ENCODE measurements at regions not wholly inside any gene's neighbourhood (a gene's known extent, or its start where the extent isn't known, plus 50 kb on each side); places are given as distances from the start of the nearest gene placed in this dataset.
"Not testable (repeated sequence)": the region's sequence is repeated elsewhere in the genome, so short reads cannot be mapped to it uniquely, and the experiment has no call there.

GRCh38 chr3:187812496-187812895 lies 67.2 kb upstream of the BCL6 start:
- H3K27me3 ChIP-seq (ENCODE audit: low read depth) = no peaks in the 10 kb centered on the region
- intact Hi-C loops (cut with micrococcal nuclease) = no loop called here
- TF ChIP-seq, protein P1, sequence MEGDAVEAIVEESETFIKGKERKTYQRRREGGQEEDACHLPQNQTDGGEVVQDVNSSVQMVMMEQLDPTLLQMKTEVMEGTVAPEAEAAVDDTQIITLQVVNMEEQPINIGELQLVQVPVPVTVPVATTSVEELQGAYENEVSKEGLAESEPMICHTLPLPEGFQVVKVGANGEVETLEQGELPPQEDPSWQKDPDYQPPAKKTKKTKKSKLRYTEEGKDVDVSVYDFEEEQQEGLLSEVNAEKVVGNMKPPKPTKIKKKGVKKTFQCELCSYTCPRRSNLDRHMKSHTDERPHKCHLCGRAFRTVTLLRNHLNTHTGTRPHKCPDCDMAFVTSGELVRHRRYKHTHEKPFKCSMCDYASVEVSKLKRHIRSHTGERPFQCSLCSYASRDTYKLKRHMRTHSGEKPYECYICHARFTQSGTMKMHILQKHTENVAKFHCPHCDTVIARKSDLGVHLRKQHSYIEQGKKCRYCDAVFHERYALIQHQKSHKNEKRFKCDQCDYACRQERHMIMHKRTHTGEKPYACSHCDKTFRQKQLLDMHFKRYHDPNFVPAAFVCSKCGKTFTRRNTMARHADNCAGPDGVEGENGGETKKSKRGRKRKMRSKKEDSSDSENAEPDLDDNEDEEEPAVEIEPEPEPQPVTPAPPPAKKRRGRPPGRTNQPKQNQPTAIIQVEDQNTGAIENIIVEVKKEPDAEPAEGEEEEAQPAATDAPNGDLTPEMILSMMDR (IDR thresholded peaks at IDR 0.05; ENCODE audit: borderline replicate concordance) = no peak
- no peaks in the 10 kb centered on the region for H3K9me3 ChIP-seq (replicated peaks)
- no peak overlapping the region for H3K27ac ChIP-seq (replicated peaks)
- H3K4me3 ChIP-seq = no peak overlapping the region
- no peaks in the 10 kb centered on the region for H3K4me1 ChIP-seq
- no peaks in the 10 kb centered on the region for H3K36me3 ChIP-seq
- no peak for DNase-seq

- intact Hi-C loops (cut with micrococcal nuclease) = no loop called here
- TF ChIP-seq, protein P1 (IDR thresholded peaks at IDR 0.05; ENCODE audit: borderline replicate concordance) = no peak
- Histone ChIP-seq H3K36me3 (no peaks in the 10 kb centered on the region), H3K4me1 (no peaks in the 10 kb centered on the region), H3K9me3 (replicated peaks) (no peaks in the 10 kb centered on the region), H3K4me3 (no peak overlapping the region), H3K27me3 (ENCODE audit: low read depth) (no peaks in the 10 kb centered on the region), H3K27ac (replicated peaks) (no peak overlapping the region)
- DNase-seq = no peak
Measured at GRCh38 chr3:187813198-187813597, 67.9 kb upstream of the BCL6 start.

DNA sequence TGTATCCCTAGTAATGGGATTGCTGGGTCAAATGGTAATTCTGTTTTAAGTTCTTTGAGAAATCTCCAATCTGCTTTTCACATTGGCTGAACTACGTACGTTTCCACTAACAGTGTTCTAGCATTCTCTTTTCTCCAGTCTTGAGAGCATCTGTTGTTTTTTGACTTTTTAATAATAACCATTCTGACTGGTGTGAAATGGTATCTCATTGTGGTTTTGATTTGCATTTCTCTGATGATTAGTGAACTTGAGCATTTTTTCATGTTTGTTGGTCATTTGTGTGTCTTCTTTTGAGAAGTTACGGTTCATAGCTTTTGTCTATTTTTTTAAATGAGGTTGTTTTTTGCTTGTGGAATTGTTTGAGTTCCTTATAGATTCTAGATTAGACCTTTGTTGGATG lies 72.5 kb upstream of the BCL6 start:
- intact Hi-C loops (cut with micrococcal nuclease); H3K36me3 ChIP-seq; H3K27ac ChIP-seq (replicated peaks); H3K4me3 ChIP-seq; DNase-seq; H3K4me1 ChIP-seq; H3K27me3 ChIP-seq (ENCODE audit: low read depth); H3K9me3 ChIP-seq (replicated peaks): not testable (repeated sequence)

DNA sequence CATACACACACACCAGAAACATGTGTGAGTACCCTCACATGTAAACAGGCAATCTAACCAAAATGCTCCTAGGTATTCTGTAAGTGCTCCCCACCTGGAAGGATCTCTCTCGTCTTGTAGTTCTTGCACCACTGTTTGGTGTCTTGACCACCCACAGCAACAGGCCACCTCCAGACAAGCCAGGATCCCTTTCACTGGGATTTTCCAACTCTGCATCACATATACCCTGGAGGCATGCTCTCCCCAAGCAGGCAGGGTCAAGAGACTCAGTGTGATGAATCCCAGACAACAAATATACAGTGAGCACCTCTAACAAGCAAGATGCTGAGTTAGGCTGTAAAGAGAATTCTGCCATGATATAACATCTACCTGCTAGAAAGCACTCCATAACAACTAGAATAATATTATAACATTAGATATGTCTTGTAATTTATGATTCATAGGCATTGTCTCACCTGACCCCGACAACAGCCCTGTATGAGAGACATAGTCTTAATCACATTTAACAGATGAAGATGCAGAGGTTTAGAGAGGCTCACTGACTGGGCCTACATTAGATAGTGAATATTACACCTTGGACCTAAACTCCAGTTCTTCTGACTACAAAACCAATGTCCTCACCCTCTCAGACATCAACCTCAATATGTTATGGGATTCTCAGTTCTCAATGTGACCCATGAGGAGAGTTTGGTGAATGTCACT lies 76.5 kb upstream of the BCL6 start:
- Histone ChIP-seq H3K27ac (replicated peaks) (no peak overlapping the region), H3K27me3 (ENCODE audit: low read depth) (peaks cover 4% of the 10 kb centered on the region), H3K4me3 (no peak overlapping the region), H3K4me1 (no peaks in the 10 kb centered on the region), H3K9me3 (replicated peaks) (no peaks in the 10 kb centered on the region), H3K36me3 (no peaks in the 10 kb centered on the region)
- TF ChIP-seq, protein P1 (IDR thresholded peaks at IDR 0.05; ENCODE audit: borderline replicate concordance) = no peak
- intact Hi-C loops (cut with micrococcal nuclease) = no loop called here
- DNase-seq = no peak

- Histone ChIP-seq H3K4me1 (no peaks in the 10 kb centered on the region), H3K27ac (replicated peaks) (no peak overlapping the region), H3K27me3 (ENCODE audit: low read depth) (peaks cover 4% of the 10 kb centered on the region), H3K9me3 (replicated peaks) (no peaks in the 10 kb centered on the region), H3K4me3 (no peak overlapping the region), H3K36me3 (no peaks in the 10 kb centered on the region)
- DNase-seq = no peak
- intact Hi-C loops (cut with micrococcal nuclease) = no loop called here
- TF ChIP-seq, protein P1 (IDR thresholded peaks at IDR 0.05; ENCODE audit: borderline replicate concordance) = no peak
Measured at GRCh38 chr3:187822402-187822801, 77.1 kb upstream of the BCL6 start.

DNA sequence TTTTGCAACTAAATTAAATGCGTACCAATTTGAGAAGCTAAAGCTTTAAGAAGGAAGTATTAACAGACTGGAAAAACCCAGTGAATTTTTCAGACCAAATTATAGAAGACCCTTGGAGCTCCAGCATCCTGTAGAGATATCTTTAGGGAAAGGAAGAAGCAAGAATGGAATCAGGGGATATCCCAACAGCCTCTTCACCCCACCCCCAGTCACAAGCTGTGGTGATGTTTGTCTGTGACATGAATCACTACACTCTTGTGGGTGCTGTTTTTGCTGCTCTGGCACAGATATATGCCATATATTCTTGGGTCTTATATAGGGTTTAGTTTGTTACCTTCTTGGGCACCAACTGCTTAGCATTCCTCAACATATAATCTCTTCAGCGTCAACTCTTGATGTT lies 78.5 kb upstream of the BCL6 start:
- TF ChIP-seq, protein P1 (IDR thresholded peaks at IDR 0.05; ENCODE audit: borderline replicate concordance) = no peak
- DNase-seq = no peak
- intact Hi-C loops (cut with micrococcal nuclease) = no loop called here
- Histone ChIP-seq H3K27me3 (ENCODE audit: low read depth) (peaks cover 4% of the 10 kb centered on the region), H3K4me3 (no peak overlapping the region), H3K36me3 (no peaks in the 10 kb centered on the region), H3K9me3 (replicated peaks) (no peaks in the 10 kb centered on the region), H3K4me1 (no peaks in the 10 kb centered on the region), H3K27ac (replicated peaks) (no peak overlapping the region)

Measured in left ventricle myocardium inferior (tissue), 1 donor.